Eye (tissue), 1 donor: ENCODE measurements at regions not wholly inside any gene's neighbourhood (a gene's known extent, or its start where the extent isn't known, plus 50 kb on each side); places are given as distances from the start of the nearest gene placed in this dataset.
A peak's percentile ranks its signal among the peaks of the same experiment; 100 is the strongest.
"Not testable (repeated sequence)": the region's sequence is repeated elsewhere in the genome, so short reads cannot be mapped to it uniquely, and the experiment has no call there.

Experiments
- DNase-seq: peaks from one replicate; pipeline ENCODE4 v3.0.0-alpha.2; 2015

GRCh38 chr3:157618075-157618760 is 115.0 kb upstream of the VEPH1 start:
- peak; percentile 82 for DNase-seq

GRCh38 chr3:157614896-157615295 is 111.7 kb upstream of the VEPH1 start:
- no peak for DNase-seq

GRCh38 chr3:157611536-157612076 is 108.4 kb upstream of the VEPH1 start:
- DNase-seq = no peak

- DNase-seq = no peak
Observed at GRCh38 chr3:157610876-157611535, 107.8 kb upstream of the VEPH1 start.

DNA sequence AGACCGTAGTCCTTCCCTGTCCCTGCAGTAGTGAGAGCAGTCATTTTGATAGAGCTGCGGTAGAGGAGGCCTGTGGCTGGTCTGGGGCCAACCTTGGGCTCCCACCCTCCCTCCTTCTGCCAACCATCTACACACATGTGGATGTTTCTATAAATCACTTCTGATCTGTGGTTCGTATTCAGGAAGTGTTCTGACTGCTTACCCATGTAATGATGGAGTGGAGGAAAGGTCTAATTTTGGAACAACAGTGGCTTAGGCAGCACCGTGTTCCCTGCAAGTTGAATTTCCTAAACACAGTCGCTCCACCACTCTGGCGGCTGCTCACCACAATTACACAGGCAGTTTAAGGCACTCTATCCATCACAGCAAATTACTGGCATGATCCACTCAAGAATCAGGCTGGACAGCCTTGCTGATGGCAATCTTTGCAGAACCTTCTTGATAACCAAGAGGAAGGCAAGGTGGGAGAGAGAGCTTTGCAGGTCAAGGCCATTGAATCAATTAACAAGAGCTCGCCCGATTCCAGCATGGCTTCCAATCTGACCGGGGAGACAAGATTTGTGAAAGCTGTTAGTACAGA is 104.7 kb upstream of the VEPH1 start:
- no peak for DNase-seq

GRCh38 chr3:157606852-157607197 is 103.6 kb upstream of the VEPH1 start:
- no peak for DNase-seq

- DNase-seq = peak; percentile 90
Observed at GRCh38 chr3:157606011-157606851, 103.0 kb upstream of the VEPH1 start.

DNA sequence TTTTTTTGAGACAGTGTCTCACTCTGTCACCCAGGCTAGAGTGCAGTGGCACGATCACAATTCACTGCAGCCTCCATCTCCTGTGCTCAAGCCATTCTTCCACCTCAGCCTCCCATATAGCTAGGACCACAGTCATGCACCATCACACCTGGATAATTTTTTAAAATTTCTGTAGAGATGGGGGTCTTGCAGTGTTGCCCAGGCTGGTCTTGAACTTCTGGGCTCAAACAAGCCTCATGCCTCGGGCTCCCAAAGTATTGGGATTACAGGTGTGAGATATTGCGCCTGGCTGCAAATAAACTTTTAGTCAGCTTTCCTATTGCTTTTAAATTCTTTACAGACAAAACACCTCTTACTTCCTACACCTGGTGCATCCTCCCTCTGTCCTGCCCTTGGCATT is 102.1 kb upstream of the VEPH1 start:
- no peak for DNase-seq

DNA sequence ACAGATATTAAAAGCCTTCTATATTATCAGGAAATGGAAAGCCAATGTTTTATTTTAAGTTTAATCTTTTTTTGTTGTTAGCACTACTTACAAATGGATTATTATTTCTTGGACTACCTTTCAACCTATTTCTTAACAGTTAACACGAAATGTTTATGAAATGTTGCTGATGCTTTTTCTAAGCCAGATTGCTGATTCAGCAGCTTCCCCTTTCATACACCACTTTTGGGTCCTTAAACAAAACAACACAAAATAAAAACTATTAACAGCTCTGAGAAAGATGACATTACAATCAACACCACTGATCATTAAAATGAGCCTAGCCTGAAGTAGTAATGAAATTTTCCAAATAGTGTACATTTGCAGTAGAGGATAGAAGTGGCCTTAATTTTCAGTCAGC is 99.2 kb upstream of the VEPH1 start:
- no peak for DNase-seq

DNA sequence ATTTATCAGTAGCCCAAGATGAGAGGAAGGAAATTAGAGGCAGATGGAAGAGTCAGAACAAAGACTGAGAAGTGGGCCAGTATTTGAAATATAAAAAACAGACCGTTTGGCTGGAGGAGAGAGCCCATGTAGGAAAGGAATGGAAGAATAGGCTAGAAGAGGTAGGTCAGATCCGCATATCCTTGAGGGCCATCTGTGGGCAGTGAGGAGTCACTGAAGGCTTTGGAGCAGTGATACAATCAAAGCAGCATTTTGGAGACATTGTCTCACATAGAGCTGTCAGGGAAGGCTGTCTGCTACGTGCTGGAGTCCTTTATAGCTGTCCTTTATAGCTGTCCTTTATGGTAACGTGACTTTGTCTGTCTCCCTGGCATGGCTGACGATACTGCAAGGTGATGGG is 92.0 kb upstream of the VEPH1 start:
- no peak for DNase-seq

DNA sequence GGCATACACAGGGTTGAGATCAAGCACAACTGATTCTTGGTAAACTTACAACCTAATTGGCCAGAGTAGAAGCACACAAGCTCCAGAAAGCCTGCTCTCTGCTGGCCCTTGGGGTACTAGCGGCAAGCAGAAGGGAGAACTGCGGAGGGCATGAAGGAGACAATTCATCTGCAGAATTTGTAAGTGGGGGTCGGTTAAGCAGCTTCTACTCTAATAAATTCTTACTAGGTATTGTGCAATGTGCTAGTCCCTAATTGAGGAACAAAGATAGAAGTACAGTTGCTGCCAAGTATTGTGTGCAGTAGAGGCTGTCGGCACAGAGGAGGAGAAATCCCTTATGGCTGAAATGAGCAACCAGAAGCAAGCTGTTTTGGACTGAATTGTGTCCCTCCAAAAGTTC is 91.2 kb upstream of the VEPH1 start:
- no peak for DNase-seq

GRCh38 chr3:157592769-157593168 is 89.6 kb upstream of the VEPH1 start:
- DNase-seq = no peak

DNA sequence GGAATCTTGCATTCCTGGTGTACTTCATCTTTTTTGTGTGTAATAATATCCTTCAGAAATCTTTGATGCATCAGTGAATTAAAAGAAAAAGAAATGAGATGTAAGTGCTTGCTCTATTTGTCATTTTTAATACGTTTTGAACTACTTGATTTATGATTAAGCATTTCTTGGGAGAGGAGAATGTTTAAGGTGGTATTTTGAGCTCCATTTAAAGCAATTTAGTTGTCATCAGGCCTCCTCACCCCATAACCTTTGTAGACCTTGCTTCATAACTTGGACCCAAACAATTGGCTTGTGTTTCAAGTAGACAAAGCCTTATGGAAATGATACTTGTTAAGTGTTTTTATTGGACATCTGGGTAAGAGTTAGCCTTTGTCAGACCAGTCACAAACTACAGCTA is 87.1 kb upstream of the VEPH1 start:
- no peak for DNase-seq

- no peak for DNase-seq
Observed at GRCh38 chr3:157589211-157589610, 86.0 kb upstream of the VEPH1 start.

- DNase-seq = no peak
Observed at GRCh38 chr3:157588386-157589060, 85.3 kb upstream of the VEPH1 start.

DNA sequence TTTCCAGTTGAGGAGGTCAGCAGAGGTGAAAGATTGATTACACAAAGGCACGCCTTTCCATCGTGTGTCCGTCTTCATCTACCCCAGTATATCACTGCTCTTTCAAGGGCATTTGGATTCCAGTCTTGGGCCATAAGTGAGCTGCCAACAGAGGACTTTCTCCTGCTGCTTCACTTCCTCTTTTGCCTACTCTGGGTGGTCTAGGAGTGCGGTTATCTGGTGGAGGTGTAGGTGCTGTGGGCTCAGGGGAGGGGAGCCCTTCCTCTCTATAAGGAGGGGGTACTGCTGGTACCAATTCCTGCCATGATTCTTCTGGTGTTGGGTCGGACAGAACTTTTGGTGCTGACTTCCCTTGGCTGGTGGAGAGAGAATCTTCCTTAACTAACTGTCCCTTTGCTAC is 83.1 kb upstream of the VEPH1 start:
- no peak for DNase-seq

DNA sequence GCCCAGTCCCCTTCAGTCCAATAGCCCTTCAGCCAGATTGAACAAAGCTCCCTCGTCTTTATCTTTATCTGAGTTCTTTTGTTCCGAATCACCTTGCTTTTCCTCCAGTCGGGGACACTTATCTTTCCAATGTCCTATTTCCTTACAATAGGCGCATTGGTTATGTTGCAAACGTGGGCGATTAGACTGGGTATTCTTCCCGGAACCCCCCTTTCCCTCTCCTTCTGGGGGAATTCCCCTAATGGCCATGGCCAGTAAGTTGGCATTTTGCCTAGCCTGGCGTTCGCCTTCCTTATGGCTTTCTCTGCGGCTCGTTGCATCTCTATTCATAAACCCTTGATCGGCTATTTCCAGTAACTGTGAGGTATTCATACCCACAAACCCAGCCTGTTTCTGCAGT is 82.2 kb upstream of the VEPH1 start:
- DNase-seq = no peak

- DNase-seq = no peak
Observed at GRCh38 chr3:157582637-157582973, 79.4 kb upstream of the VEPH1 start.

GRCh38 chr3:157581956-157582636 is 78.9 kb upstream of the VEPH1 start:
- not testable (repeated sequence) for DNase-seq

GRCh38 chr3:157581371-157581770 is 78.2 kb upstream of the VEPH1 start:
- no peak for DNase-seq

- DNase-seq = no peak
Observed at GRCh38 chr3:157578181-157578580, 75.0 kb upstream of the VEPH1 start.

DNA sequence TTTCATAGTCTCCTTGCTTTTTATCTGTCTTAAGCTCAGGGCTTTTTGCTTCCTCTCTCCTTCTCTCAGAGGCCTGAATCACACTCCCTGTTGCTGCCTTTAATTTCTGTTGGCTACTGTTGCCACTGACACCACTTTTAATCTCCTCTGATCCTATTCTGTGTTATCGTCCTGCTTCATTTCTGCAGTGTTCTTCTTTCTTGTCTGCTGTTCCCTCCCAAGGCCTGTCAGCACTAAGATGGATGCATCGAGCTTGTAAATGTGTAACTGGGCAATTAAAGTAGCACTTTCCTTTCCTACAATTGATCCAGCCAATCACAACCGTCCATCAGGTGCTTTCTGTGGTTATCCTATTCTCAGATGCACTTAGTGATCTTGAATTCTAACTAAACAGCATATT is 71.3 kb upstream of the VEPH1 start:
- no peak for DNase-seq
